ENCODE measurements at regions not wholly inside any gene's neighbourhood (a gene's known extent, or its start where the extent isn't known, plus 50 kb on each side); places are given as distances from the start of the nearest gene placed in this dataset.

GRCh38 chr10:33533612-33534011, 199.1 kb upstream of the NRP1 start (continued):
- TF ChIP-seq NANOG (IDR thresholded peaks at IDR 0.05; ENCODE audit: insufficient read depth, low read depth, low read length, poor library complexity, severe bottlenecking) (no peak), PHF8 (conservative IDR thresholded peaks at IDR 0.05; ENCODE audit: low read depth, low read length) (no peak), USF2 (IDR thresholded peaks at IDR 0.05; ENCODE audit: low read length) (no peak)

Measured in H1 (cell line).